Dendritic cell treated with granulocyte-macrophage colony-stimulating factor and Interleukin-4, amounts not matched to agents 40 ng/mL and 50 ng/mL, for 4 days (primary cell): ENCODE measurements at regions not wholly inside any gene's neighbourhood (a gene's known extent, or its start where the extent isn't known, plus 50 kb on each side); places are given as distances from the start of the nearest gene placed in this dataset.
"Not testable (repeated sequence)": the region's sequence is repeated elsewhere in the genome, so short reads cannot be mapped to it uniquely, and the experiment has no call there.

ENCODE experiments used
- H3K27ac Mint-ChIP-seq: one replicate; pipeline ENCODE4 v1.8.0; 2022; ENCODE audit warnings: mild to moderate bottlenecking, mixed read lengths
- H3K27me3 Mint-ChIP-seq: one replicate; pipeline ENCODE4 v1.8.0; 2022; ENCODE audit warnings: mild to moderate bottlenecking, mixed read lengths
- H3K36me3 Mint-ChIP-seq: one replicate; pipeline ENCODE4 v1.8.0; 2022; ENCODE audit warnings: low read depth, mixed read lengths
- H3K4me1 Mint-ChIP-seq: one replicate; pipeline ENCODE4 v1.8.0; 2022; ENCODE audit warnings: low read depth, mixed read lengths
- H3K4me3 Mint-ChIP-seq: one replicate; pipeline ENCODE4 v1.8.0; 2022; ENCODE audit warnings: mild to moderate bottlenecking, moderate library complexity, mixed read lengths
- H3K9me3 Mint-ChIP-seq: one replicate; pipeline ENCODE4 v1.8.0; 2022; ENCODE audit warnings: mixed read lengths
- intact Hi-C: fragments of 100-400 bp; cut with micrococcal nuclease; formaldehyde crosslinking; loops from one replicate; pipeline ENCODE4 v1.15.0; 2022

DNA sequence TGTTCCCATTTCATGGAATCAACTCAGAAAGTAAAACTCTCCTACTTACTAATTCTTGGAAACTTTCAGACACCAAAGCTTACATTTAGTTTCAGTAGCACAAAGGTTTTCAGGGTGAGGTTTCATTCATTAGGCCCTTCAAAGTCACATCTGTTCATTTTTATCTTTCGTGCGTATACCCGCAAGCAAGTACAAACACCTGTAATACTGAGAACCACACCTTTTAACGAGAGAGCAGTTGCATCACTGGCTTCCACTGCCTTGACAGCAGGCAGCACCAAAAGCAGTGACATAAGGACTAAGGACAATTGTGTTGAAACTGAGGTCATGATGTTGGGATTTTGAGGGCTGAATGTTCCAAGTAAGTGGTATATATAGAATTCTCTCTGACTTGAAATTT, 60.5 kb downstream of the GOLGA6L22 start:
- H3K4me3 Mint-ChIP-seq, H3K4me1 Mint-ChIP-seq, H3K9me3 Mint-ChIP-seq, H3K36me3 Mint-ChIP-seq, H3K27ac Mint-ChIP-seq, intact Hi-C loops, H3K27me3 Mint-ChIP-seq: not testable (repeated sequence)

DNA sequence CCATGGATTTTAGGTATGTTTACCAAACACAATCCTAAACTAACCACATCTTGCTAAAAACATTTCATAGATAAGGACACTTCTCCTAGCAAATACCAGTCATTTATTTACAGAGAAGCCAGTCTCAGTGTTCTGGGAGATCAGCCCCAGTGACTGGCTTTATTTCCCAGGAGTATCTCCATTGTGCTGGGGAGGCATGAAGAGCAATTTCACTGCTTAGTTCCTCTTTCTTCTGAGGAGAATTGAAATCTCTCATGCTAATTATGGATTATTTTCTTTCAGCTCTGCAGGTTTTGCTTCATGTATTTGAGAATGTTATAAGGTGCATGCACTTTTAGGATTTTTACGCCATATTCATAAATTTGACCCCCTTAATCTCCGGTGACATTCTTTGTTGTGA, 67.8 kb downstream of the GOLGA6L22 start:
- H3K9me3 Mint-ChIP-seq, intact Hi-C loops, H3K27ac Mint-ChIP-seq, H3K4me3 Mint-ChIP-seq, H3K36me3 Mint-ChIP-seq, H3K4me1 Mint-ChIP-seq, H3K27me3 Mint-ChIP-seq: not testable (repeated sequence)

- intact Hi-C loops, H3K27ac Mint-ChIP-seq, H3K4me1 Mint-ChIP-seq, H3K9me3 Mint-ChIP-seq, H3K27me3 Mint-ChIP-seq, H3K4me3 Mint-ChIP-seq, H3K36me3 Mint-ChIP-seq: not testable (repeated sequence)
These were observed 68.3 kb downstream of the GOLGA6L22 start for GRCh38 chr15:22527016-22527415.

- H3K36me3 Mint-ChIP-seq, H3K27me3 Mint-ChIP-seq, H3K4me1 Mint-ChIP-seq, H3K4me3 Mint-ChIP-seq, intact Hi-C loops, H3K9me3 Mint-ChIP-seq, H3K27ac Mint-ChIP-seq: not testable (repeated sequence)
These were observed 70.5 kb downstream of the GOLGA6L22 start for GRCh38 chr15:22529200-22529599.

DNA sequence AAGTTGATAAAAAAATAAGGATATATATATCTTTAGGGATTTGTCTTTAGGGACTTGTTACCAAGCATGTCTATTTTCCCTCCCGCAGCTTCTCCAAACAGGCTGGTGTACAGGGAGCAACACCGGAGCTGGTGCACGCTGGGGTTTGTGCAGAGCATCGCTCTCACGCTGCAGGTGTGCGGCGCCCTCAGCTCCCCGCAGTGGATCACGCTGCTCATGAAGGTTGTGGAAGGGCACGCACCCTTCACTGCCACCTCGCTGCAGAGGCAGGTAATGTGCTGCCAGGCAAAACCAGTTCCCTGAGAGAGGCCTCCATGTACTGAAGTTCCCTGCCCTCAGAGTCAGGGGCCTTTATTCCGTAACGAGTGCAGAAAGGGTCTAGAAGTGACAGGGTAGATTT, 101.0 kb downstream of the GOLGA6L22 start:
- intact Hi-C loops, H3K27ac Mint-ChIP-seq, H3K4me3 Mint-ChIP-seq, H3K4me1 Mint-ChIP-seq, H3K9me3 Mint-ChIP-seq, H3K27me3 Mint-ChIP-seq: not testable (repeated sequence)
- peaks cover 19% of the 10 kb centered on the region for H3K36me3 Mint-ChIP-seq

DNA sequence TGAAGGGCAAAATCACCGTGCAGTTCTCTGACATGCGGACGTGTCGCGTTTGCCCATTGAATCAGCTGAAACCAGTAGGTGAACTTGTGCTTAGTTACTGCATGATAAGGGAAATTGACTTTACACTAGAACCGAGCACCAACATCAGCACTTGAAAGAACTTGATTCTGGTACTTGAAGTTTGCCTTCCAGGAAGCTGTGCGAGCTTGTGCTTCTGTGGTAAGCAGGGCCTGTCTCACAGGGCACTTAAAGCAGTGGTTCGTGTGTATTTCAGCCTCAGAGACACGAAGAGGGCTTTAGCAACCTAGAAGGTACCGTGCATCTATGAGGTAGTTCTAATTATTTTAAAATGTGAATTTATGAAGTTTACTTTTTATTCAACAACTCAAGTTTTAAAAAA, 103.0 kb downstream of the GOLGA6L22 start:
- H3K4me1 Mint-ChIP-seq, H3K27ac Mint-ChIP-seq, intact Hi-C loops, H3K9me3 Mint-ChIP-seq, H3K27me3 Mint-ChIP-seq, H3K4me3 Mint-ChIP-seq: not testable (repeated sequence)
- H3K36me3 Mint-ChIP-seq: peaks cover 19% of the 10 kb centered on the region

- H3K27me3 Mint-ChIP-seq, H3K9me3 Mint-ChIP-seq, H3K36me3 Mint-ChIP-seq, intact Hi-C loops, H3K4me3 Mint-ChIP-seq, H3K27ac Mint-ChIP-seq, H3K4me1 Mint-ChIP-seq: not testable (repeated sequence)
These were observed 107.8 kb downstream of the GOLGA6L22 start for GRCh38 chr15:22566510-22566909.

DNA sequence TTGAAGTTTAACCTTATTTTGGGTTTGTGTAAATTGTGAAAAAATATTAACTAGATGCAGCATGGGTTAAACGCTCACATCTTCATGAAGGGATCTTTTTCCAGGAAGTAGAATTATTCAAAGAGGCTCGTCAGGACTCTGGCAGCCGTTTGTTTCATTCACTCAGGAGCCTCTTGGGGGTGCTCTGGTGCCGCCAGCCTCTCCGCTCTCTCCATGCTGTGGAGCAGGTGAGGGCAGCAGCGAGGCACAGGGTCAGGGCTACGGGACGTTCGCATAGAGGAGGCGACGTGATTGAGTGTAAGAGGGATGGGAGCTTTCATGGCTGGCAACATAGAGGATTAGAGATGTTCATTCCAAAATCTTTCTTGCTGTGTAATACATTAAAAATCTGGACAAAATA, 110.8 kb downstream of the GOLGA6L22 start:
- intact Hi-C loops, H3K4me3 Mint-ChIP-seq, H3K4me1 Mint-ChIP-seq, H3K27ac Mint-ChIP-seq, H3K27me3 Mint-ChIP-seq, H3K9me3 Mint-ChIP-seq: not testable (repeated sequence)
- H3K36me3 Mint-ChIP-seq: peaks cover 16% of the 10 kb centered on the region

DNA sequence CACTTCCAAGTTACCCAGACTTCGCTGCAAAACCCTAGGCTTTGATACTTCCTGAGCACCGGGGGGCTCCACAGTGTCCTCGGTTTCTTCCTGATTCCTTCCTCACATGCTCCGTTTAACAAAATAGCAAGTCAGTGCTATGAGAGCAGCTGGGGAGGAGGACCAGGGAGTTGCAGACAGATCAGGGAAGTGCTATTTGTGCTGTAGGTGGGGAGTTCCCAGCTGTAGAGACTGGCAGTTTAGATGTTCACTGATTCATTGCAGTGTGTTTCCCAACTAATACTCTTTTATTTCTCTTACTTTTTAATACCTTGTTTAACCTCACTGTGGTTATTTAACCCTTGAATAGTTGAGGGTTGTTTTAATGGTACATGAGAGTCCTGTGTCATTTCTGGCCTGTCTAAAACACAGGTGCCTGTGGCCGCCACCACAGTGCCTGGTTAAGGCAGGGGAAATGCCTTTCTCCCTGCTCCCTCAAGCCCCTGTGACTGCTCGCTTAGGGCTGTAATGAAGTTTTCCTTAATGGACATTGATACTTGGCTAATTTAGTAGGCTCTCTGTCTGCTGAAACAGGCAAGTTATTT, 113.5 kb downstream of the GOLGA6L22 start:
- H3K36me3 Mint-ChIP-seq: peaks cover 16% of the 10 kb centered on the region
- H3K4me1 Mint-ChIP-seq, intact Hi-C loops, H3K9me3 Mint-ChIP-seq, H3K27me3 Mint-ChIP-seq, H3K4me3 Mint-ChIP-seq, H3K27ac Mint-ChIP-seq: not testable (repeated sequence)

GRCh38 chr15:22572792-22573191, 114.1 kb downstream of the GOLGA6L22 start:
- H3K9me3 Mint-ChIP-seq, H3K4me1 Mint-ChIP-seq, H3K4me3 Mint-ChIP-seq, intact Hi-C loops, H3K27me3 Mint-ChIP-seq, H3K27ac Mint-ChIP-seq: not testable (repeated sequence)
- H3K36me3 Mint-ChIP-seq: peaks cover 16% of the 10 kb centered on the region

DNA sequence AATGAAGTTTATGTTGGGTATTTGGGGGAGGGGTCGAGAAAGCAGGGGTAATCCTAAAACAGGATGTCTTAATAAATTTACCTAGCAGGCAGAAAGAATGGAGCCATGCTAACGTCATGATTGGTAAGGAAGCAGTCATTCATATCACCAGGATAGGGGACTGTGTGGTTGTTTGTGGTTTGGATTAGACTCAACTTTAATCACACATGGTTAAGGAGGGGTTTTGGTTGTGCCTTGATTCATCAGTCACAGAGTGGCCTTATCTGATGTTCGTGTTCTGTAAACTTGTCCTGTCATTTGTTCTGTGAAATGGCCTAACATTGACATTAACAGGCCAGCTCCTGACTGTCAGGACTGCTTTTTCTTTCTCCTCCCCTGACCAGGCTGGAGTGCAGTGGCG, 119.1 kb downstream of the GOLGA6L22 start:
- intact Hi-C loops, H3K9me3 Mint-ChIP-seq, H3K4me1 Mint-ChIP-seq: not testable (repeated sequence)

DNA sequence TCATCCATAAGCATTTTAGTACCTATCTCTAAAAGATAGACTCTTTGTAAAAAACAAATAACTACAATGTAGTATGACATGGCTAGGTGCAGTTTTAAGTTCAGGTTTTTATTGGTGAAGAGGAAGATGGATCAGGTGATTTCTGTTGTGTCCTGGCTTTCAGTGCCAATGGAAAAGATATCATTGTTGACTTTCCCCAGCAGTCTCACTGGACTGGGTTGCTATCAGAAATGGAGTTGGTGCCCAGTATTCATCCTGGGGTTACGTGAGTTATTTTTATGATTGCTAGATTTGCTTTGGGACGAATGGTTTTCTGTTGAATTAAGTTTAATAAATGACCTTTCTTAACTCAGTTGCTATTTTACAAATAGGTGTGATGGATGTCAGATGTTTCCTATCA, 120.5 kb downstream of the GOLGA6L22 start:
- H3K4me1 Mint-ChIP-seq, intact Hi-C loops, H3K27ac Mint-ChIP-seq, H3K4me3 Mint-ChIP-seq, H3K27me3 Mint-ChIP-seq, H3K9me3 Mint-ChIP-seq: not testable (repeated sequence)
- peaks cover 11% of the 10 kb centered on the region for H3K36me3 Mint-ChIP-seq

More for the DNA sequence above, 119.1 kb downstream of the GOLGA6L22 start:
- H3K36me3 Mint-ChIP-seq: peaks cover 16% of the 10 kb centered on the region
- not testable (repeated sequence) for H3K4me3 Mint-ChIP-seq, H3K27me3 Mint-ChIP-seq, H3K27ac Mint-ChIP-seq

- H3K9me3 Mint-ChIP-seq, H3K4me1 Mint-ChIP-seq, H3K4me3 Mint-ChIP-seq, H3K27ac Mint-ChIP-seq, H3K27me3 Mint-ChIP-seq, intact Hi-C loops: not testable (repeated sequence)
- peaks cover 19% of the 10 kb centered on the region for H3K36me3 Mint-ChIP-seq
These were observed 128.7 kb downstream of the GOLGA6L22 start for GRCh38 chr15:22587391-22587790.

GRCh38 chr15:22598552-22598951, 139.8 kb downstream of the GOLGA6L22 start:
- H3K27ac Mint-ChIP-seq, H3K27me3 Mint-ChIP-seq, H3K9me3 Mint-ChIP-seq, H3K36me3 Mint-ChIP-seq, H3K4me1 Mint-ChIP-seq, H3K4me3 Mint-ChIP-seq, intact Hi-C loops: not testable (repeated sequence)

- H3K4me3 Mint-ChIP-seq, intact Hi-C loops, H3K4me1 Mint-ChIP-seq, H3K9me3 Mint-ChIP-seq, H3K27me3 Mint-ChIP-seq, H3K36me3 Mint-ChIP-seq, H3K27ac Mint-ChIP-seq: not testable (repeated sequence)
These were observed 141.0 kb downstream of the GOLGA6L22 start for GRCh38 chr15:22599526-22600320.
